OCI-LY7 (cell line): ENCODE measurements at regions not wholly inside any gene's neighbourhood (a gene's known extent, or its start where the extent isn't known, plus 50 kb on each side); places are given as distances from the start of the nearest gene placed in this dataset.

ENCODE experiments used
- EZH2phosphoT487 ChIP-seq: fragments of 200-600 bp; sonication (generic); IDR thresholded peaks from 2 replicates; pipeline ENCODE4 v1.6.1; 2018; ENCODE audit warnings: low read depth, borderline replicate concordance, mild to moderate bottlenecking, mixed run types, antibody characterized with exemption, low read length, moderate library complexity, mixed read lengths
- TF ChIP-seq, protein P1 (sequence below): fragments of 200-600 bp; sonication (generic); conservative IDR thresholded peaks from 2 replicates; pipeline ENCODE4 v1.5.1; 2014; ENCODE audit warnings: mild to moderate bottlenecking, antibody characterized with exemption, low read length, moderate library complexity, mixed read lengths

DNA sequence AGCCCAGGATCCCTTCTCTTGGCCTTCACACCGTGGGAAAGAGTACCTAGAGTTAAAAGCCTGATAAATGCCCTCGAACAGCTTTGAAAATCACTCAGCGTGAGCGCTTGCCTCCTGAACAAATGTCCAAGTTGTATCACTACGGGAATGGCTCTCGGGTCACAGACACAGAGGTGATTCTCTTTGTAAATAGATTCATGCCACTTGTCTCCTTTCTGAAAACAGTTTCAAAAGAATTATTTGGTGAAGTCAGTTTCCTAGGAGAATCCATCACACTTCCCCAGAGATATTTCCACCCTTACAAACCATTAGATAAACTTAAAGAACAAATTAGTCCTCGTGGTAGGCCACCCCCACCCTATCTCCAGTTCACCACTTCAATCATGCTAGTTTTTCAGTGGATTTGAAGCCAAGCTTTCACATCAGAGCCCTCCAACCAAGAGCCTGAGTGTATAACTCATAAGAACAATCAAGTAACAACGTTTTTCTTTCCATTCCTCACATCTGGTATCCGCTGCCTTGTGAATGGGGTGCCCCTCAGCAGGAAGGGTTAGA lies 132.9 kb downstream of the SLC30A10 start:
- TF ChIP-seq, protein P1, sequence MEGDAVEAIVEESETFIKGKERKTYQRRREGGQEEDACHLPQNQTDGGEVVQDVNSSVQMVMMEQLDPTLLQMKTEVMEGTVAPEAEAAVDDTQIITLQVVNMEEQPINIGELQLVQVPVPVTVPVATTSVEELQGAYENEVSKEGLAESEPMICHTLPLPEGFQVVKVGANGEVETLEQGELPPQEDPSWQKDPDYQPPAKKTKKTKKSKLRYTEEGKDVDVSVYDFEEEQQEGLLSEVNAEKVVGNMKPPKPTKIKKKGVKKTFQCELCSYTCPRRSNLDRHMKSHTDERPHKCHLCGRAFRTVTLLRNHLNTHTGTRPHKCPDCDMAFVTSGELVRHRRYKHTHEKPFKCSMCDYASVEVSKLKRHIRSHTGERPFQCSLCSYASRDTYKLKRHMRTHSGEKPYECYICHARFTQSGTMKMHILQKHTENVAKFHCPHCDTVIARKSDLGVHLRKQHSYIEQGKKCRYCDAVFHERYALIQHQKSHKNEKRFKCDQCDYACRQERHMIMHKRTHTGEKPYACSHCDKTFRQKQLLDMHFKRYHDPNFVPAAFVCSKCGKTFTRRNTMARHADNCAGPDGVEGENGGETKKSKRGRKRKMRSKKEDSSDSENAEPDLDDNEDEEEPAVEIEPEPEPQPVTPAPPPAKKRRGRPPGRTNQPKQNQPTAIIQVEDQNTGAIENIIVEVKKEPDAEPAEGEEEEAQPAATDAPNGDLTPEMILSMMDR: no peak
- no peak for TF ChIP-seq EZH2phosphoT487
